Caki2 (cell line): ENCODE measurements at regions not wholly inside any gene's neighbourhood (a gene's known extent, or its start where the extent isn't known, plus 50 kb on each side); places are given as distances from the start of the nearest gene placed in this dataset.

Experiments
- DNase-seq: peaks from one replicate; pipeline ENCODE4 v3.0.0-alpha.2; 2015; ENCODE audit warnings: low read depth
- in situ Hi-C: cut with HindIII; loops from 2 replicates; pipeline ENCODE4 v1.10.0; 2016; ENCODE audit warnings: low sequenced_read_pairs, low pct_unique_long_range_greater_than_20kb, mixed read lengths

GRCh38 chr9:1726993-1727759, 288.0 kb upstream of the SMARCA2 start:
- DNase-seq = no peak
- in situ Hi-C loops = no loop called here

GRCh38 chr9:1729631-1730030, 285.5 kb upstream of the SMARCA2 start:
- in situ Hi-C loops = no loop called here

DNA sequence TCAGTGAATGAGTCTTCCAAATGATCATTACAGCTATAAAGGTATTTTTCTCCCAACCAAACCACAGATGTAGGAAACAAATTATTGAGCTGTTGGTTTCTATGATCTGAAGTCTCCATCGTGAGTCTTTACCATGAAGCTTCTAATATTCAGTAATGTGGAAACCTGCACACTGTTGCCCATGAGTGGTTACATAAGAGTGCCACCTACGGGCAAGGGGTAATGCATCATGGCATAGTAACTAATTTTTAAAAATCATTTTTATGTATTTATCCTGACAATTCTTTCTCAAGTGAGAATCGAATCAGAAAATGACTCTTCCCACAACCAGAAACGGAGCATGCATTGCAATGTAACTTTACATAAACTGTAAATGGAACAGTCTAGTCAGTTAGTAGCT, 282.5 kb upstream of the SMARCA2 start:
- in situ Hi-C loops = no loop called here
- no peak for DNase-seq

More at GRCh38 chr9:1729631-1730030, 285.5 kb upstream of the SMARCA2 start:
- DNase-seq = no peak

DNA sequence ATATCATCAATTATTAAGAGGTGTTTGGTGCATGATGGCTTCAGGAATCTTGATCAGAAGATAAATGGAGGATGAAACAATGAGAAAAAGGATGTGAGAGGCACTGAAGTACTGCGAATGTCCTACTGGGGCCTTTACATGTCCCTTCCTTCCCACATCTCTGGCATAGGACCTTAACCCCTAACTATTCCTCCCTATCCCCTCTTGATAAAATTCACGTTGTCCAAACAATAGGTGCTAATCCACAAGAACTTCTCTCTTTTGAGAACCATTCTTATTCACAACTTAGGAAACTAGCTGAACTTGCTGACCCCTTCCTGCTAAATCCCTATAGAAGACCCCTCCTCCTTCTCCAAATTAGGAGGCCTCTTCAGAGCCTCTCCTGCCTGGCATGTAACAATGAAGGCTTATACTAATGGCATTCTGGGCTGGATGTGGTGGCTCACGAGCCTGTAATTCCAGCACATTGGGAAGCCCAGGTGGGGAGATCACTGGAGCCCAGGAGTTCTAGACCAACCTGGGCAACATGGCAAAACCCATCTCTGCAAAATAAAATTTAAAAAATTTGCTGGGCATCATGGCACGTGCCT, 276.5 kb upstream of the SMARCA2 start:
- in situ Hi-C loops = no loop called here
- no peak for DNase-seq

- in situ Hi-C loops = no loop called here
- no peak for DNase-seq
Observed at GRCh38 chr9:1743121-1743960, 271.8 kb upstream of the SMARCA2 start.

DNA sequence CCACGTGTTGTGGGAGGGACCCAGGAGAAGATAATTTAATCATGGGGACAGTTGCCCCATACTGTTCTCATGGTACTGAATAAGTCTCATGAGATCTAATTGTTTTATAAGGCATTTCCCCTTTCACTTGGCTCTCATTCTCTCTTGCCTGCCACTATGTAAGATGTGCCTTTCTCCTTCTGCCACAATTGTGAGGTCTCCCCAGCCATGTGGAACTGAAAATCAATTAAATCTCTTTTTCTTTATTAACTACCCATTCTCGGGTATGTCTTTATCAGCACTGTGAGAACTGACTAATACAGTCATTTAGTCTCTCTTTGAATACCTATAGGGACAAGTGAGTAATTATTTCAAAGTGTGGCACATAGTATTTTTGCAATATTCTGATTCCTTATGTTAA, 269.2 kb upstream of the SMARCA2 start:
- in situ Hi-C loops = no loop called here

GRCh38 chr9:1747417-1747967, 267.7 kb upstream of the SMARCA2 start:
- in situ Hi-C loops = no loop called here
- no peak for DNase-seq

More for the DNA sequence above, 269.2 kb upstream of the SMARCA2 start:
- DNase-seq = no peak

GRCh38 chr9:1748407-1748806, 266.7 kb upstream of the SMARCA2 start:
- in situ Hi-C loops = no loop called here

DNA sequence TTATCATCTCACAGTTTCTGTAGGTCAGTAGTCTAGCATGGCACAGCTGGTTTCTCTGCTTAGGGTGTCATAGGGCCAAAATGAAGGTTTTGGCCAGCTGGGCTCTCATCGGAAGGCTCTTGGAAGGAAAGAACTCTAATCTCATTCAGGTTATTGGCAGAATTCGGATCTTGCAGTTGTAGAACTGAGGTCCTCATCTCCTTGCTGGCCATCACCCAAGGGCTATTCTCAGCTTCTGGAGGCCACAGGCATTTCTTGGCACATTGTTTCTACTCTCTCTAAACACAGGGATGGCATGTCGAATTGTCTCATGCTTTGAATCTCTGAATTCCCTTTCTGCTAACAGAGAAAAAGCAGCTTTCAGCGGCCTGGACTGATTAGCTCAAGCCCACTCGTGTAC, 258.0 kb upstream of the SMARCA2 start:
- DNase-seq = no peak
- in situ Hi-C loops = no loop called here

More at GRCh38 chr9:1748407-1748806, 266.7 kb upstream of the SMARCA2 start:
- no peak for DNase-seq

DNA sequence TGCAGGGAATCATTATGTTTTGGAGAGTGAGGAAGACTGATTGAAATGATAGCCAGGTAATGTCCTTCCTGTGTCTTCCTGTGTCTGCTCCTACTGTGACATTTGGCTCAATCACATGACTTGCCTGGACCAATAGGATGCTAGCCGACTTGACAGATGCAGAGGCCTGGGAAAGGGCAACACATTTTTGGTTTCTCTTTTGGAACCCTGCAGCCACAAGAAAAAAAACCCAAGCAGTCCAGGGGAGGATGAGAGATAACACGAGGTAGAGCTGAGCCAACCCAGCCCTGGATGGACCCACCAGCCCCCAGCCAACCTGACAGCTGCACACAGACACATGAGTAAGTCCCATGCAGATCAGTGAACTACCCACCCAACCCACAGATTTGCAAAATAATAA, 256.1 kb upstream of the SMARCA2 start:
- in situ Hi-C loops = no loop called here
- no peak for DNase-seq

DNA sequence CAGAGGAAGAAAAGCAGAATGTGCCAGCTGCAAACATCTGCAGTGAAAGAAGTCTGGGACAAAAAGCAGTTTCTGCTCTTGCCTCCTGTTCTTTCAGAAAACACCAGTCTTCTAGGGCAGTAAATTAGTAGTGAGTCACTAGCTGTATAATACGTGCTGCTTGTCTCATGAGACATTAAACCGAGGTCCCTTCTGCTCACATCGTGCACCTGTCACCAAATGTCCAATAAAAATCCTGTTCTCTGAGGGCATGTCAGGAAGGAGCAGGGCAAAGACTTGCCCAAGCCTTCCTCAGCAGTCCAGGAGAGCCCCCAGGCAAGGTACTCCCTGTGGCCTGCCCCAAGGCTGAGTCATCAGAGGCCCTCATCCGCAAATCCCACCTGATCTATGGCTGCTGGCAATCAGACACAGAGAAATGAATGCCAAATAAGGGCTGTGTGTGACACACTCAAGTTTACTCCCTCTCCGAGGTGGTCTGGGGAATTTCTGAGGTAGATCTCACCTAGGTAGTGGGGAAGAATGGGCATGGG, 255.3 kb upstream of the SMARCA2 start:
- in situ Hi-C loops = no loop called here
- DNase-seq = peak; percentile 1

- no peak for DNase-seq
- in situ Hi-C loops = no loop called here
Observed at GRCh38 chr9:1761807-1762206, 253.3 kb upstream of the SMARCA2 start.

DNA sequence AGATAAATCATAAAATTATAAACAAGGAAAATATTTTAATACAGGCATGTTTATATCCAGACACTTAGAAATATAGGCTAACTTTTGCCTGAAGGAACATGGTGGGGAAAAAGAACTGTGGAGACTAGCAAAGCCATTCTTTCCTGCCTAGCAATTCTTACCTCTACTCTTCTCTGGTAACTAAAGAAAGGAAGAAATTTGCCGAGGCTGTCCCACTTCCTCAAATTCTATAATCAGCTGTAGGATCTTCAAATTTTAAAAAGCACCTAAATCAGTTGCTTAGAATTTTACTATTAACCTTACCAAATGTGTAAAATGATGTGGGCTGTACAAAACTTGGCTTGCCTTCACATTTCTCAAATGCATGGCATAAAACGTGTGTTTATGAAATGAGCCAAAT, 249.1 kb upstream of the SMARCA2 start:
- DNase-seq = no peak
- in situ Hi-C loops = no loop called here

DNA sequence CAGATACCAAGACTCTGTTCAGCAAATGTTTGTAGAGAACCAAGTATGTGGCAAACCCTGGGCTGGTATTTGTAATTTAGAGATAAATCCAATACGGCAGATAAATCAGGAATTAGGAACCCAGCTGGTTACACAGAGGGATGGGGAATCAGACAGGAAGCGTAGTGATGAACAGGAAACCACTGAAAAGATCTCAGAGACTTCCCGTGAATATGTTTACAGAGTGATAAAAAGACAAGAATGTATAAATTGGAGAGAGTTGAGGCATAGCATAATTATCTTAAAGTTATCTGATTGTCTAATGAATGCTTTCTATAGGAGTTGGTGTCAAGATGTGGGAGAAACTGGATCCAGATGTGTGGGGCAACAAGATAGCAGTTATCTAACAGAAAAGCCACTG, 246.6 kb upstream of the SMARCA2 start:
- in situ Hi-C loops = no loop called here

DNA sequence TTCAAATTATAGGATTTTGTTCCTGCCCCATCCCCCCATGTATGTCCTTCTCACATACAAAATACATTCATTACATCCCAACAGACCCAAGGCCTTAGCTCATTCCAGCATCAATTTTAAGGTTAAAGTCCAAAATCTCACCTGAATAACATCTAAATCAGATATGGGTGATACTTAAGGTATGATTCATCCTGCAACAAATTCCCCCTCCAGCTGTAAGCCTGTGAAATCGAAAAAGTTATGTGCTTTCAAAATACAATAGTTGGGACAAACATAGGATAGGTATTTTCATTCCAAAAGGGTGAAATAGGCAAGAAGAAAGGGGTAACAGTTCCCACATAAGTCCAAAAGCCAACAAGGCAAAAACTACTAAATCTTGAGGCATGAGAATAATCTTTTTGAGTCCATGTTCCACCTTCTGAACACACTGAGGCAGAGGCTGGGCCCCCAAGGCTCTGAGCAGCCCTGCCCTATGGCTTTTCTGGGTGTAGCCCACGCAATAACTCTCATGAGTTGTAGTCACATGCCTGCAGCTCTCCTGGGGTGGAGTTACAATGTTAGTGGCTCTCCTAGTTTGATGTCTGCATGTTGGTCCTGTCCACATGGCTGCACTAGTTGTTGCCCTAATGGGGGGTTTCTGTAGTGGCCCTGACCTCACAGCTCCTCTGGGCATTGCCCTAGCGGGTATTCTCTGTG, 243.9 kb upstream of the SMARCA2 start:
- in situ Hi-C loops = no loop called here
- no peak for DNase-seq

More for the DNA sequence above, 246.6 kb upstream of the SMARCA2 start:
- DNase-seq = no peak

DNA sequence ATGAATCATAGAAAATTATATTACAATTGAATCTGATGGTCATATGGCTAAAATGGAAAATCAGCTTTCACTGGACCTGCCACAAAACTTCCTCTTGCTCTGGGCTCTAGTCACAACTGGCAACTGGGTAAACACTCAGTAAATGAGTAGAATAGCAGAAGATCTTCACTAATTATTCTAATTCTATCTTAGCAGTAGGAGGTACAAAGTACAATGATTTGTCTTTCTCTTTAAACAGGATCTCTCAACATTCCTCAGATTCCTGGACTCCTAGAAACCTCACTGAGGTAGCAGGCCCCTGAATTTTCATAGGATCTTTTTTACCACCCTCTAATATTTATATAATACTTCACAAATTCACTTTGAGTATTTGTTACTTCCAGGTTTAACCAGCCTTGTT, 239.9 kb upstream of the SMARCA2 start:
- in situ Hi-C loops = no loop called here
- no peak for DNase-seq

- in situ Hi-C loops = no loop called here
- DNase-seq = no peak
Observed at GRCh38 chr9:1776668-1777067, 238.5 kb upstream of the SMARCA2 start.

DNA sequence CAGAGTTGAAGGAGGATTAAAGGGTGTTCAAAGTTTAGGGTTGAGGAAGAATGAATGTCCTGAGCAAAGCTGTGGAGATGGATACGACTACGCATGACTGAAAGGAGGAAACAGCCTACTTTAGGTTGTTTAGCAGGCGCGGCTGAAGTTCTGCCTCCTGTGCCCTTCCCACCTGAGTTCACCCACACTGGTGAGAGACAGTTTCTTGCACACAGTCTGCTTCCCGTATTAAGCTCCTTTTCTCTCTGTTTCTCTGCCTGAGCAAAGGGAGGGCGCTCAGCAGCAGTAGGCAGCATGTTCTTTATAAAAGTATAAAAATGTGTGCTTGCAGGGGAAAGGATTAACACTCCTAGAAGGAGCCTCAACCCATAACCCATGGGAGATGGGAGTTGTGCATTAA, 224.0 kb upstream of the SMARCA2 start:
- no peak for DNase-seq
- in situ Hi-C loops = no loop called here
